ENCODE measurements at regions not wholly inside any gene's neighbourhood (a gene's known extent, or its start where the extent isn't known, plus 50 kb on each side); places are given as distances from the start of the nearest gene placed in this dataset.
"Not testable (repeated sequence)": the region's sequence is repeated elsewhere in the genome, so short reads cannot be mapped to it uniquely, and the experiment has no call there.

- intact Hi-C loops (cut with micrococcal nuclease) = no loop called here
Measured at GRCh38 chr3:6251612-6252400, 609.1 kb upstream of the GRM7 start.

- intact Hi-C loops (cut with micrococcal nuclease) = no loop called here
Measured at GRCh38 chr3:6254490-6254889, 606.4 kb upstream of the GRM7 start.

GRCh38 chr3:6255229-6255628 is 605.7 kb upstream of the GRM7 start:
- intact Hi-C loops (cut with micrococcal nuclease) = no loop called here

- intact Hi-C loops (cut with micrococcal nuclease) = no loop called here
Measured at GRCh38 chr3:6260551-6261191, 600.2 kb upstream of the GRM7 start.

GRCh38 chr3:6262010-6262409 is 598.9 kb upstream of the GRM7 start:
- intact Hi-C loops (cut with micrococcal nuclease) = no loop called here

- intact Hi-C loops (cut with micrococcal nuclease) = no loop called here
Measured at GRCh38 chr3:6264036-6264435, 596.9 kb upstream of the GRM7 start.

GRCh38 chr3:6264906-6265305 is 596.0 kb upstream of the GRM7 start:
- intact Hi-C loops (cut with micrococcal nuclease) = no loop called here

- intact Hi-C loops (cut with micrococcal nuclease) = no loop called here
Measured at GRCh38 chr3:6266135-6266534, 594.8 kb upstream of the GRM7 start.

- intact Hi-C loops (cut with micrococcal nuclease) = no loop called here
Measured at GRCh38 chr3:6273878-6274277, 587.0 kb upstream of the GRM7 start.

GRCh38 chr3:6281662-6282061 is 579.3 kb upstream of the GRM7 start:
- intact Hi-C loops (cut with micrococcal nuclease) = no loop called here

GRCh38 chr3:6282918-6283317 is 578.0 kb upstream of the GRM7 start:
- intact Hi-C loops (cut with micrococcal nuclease) = no loop called here

- intact Hi-C loops (cut with micrococcal nuclease) = no loop called here
Measured at GRCh38 chr3:6287088-6287875, 573.6 kb upstream of the GRM7 start.

- intact Hi-C loops (cut with micrococcal nuclease) = no loop called here
Measured at GRCh38 chr3:6301626-6302025, 559.3 kb upstream of the GRM7 start.

- intact Hi-C loops (cut with micrococcal nuclease) = no loop called here
Measured at GRCh38 chr3:6315906-6316305, 545.0 kb upstream of the GRM7 start.

- intact Hi-C loops (cut with micrococcal nuclease) = no loop called here
Measured at GRCh38 chr3:6321999-6322398, 538.9 kb upstream of the GRM7 start.

GRCh38 chr3:6326771-6327170 is 534.1 kb upstream of the GRM7 start:
- intact Hi-C loops (cut with micrococcal nuclease) = no loop called here

- intact Hi-C loops (cut with micrococcal nuclease) = not testable (repeated sequence)
Measured at GRCh38 chr3:6340980-6341325, 520.0 kb upstream of the GRM7 start.

- intact Hi-C loops (cut with micrococcal nuclease) = no loop called here
Measured at GRCh38 chr3:6351752-6352151, 509.2 kb upstream of the GRM7 start.

GRCh38 chr3:6354653-6355052 is 506.3 kb upstream of the GRM7 start:
- intact Hi-C loops (cut with micrococcal nuclease) = no loop called here

GRCh38 chr3:6362406-6362805 is 498.5 kb upstream of the GRM7 start:
- intact Hi-C loops (cut with micrococcal nuclease) = no loop called here

- intact Hi-C loops (cut with micrococcal nuclease) = no loop called here
Measured at GRCh38 chr3:6367171-6367570, 493.7 kb upstream of the GRM7 start.

- intact Hi-C loops (cut with micrococcal nuclease) = no loop called here
Measured at GRCh38 chr3:6392123-6392522, 468.8 kb upstream of the GRM7 start.
